ENCODE measurements at regions not wholly inside any gene's neighbourhood (a gene's known extent, or its start where the extent isn't known, plus 50 kb on each side); places are given as distances from the start of the nearest gene placed in this dataset.

DNA sequence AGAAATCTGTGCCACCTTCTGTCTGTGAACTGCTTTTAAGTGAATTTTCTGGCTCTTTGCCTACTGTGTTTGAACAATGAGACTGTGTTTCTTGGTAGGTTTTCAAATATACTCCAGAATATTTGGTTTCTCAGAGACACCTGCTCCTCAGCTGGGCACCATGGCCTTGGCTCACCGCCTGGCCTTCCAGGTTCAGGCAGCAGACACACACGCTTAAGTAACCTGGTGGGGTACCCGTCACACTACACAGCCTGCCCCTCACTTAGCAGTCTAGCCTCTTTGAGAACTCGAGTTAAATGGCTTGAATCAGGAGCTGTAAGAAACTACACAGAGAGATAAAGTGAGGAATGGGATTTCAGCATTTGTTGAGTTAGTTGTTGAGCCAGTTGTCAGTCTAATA is 530.5 kb downstream of the MTRR start:
- DNase-seq, result no peak

DNA sequence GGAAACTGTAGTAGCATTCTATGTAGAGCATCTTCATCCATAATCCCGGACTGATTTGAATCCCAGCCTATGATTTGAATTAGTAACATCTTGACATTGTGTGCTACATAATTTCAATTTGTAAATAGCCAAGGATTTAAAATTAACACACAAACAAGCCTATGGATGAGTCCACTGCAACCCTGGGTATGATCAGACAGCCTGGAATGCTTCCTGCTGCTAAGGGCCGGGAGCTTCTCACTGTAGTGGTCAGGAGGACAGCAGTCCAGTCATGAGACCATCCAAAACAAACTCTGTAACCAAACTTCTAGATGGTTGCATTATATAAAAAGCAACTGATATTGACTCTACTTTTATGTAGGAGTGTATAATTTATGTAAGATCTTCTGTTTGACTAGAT is 539.3 kb downstream of the MTRR start:
- DNase-seq, result no peak

DNA sequence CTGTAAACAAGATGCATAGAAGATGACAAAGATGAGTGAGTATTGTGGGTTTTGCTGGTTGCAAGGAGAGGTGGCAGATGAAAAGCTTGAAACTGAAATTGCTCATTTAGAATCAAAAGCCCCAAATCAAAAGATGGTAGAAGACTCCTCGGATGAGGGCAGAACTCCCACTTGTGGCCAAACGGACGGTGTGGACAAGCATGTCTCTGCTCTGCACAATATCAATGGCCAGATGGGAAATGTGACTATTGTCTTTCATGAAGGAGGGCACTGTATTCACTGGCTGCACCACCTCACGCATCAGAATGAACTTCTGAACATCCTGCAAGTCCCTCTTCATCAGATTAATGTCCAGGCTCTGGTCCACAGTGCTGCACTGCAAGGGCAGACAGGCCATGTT is 541.7 kb downstream of the MTRR start:
- DNase-seq, result no peak

DNA sequence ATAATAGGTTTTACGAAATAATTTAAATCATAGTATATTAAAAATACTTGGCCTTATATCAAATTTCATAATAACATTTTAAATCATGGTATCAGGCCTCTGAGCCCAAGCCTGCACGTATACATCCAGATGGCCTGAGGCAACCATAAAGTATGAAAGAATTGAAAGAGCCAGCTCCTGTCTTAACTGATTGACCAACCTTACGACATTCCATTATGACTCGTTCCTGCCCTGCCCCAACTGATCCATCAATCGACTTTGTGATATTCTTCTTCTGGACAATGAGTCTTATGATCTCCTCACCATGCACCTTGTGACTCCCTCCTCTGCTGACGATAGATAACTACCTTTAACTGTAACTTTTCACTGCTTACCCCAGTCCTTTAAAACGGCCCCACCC is 545.0 kb downstream of the MTRR start:
- DNase-seq, result no peak

DNA sequence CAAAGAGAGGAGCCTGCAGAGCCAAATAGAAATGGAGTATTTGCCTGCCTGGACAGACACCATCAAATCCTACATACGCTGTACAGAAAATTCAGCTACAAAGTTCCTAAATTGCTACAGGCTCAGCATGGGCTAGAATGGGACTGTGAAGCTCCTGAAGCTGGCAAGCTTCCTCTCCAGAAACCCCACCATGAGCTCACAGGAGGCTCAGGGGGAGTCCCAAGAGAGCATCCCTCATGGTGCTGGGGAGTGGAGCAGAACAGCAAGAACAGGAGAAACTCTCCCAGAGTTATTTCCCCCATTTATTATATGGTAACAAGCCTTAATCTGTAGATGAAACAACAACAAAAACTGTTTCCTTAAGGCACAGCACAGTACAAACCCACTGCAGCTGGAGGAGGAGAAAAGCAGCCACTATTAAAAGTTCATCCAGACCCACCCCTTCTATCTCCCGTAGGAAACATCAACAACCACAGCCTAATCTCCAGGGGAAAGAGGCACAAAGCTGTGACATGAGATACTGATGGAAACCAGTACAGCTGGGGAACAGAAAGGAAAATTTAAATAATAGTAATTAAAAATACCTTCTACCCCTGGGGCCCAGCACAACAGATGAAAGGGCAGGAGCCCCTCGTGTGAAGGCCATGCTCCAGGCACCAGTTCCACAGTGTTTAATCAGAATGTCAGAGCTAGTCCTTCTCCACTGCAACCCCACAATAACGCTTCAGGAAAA is 548.5 kb downstream of the MTRR start:
- no peak for DNase-seq

DNA sequence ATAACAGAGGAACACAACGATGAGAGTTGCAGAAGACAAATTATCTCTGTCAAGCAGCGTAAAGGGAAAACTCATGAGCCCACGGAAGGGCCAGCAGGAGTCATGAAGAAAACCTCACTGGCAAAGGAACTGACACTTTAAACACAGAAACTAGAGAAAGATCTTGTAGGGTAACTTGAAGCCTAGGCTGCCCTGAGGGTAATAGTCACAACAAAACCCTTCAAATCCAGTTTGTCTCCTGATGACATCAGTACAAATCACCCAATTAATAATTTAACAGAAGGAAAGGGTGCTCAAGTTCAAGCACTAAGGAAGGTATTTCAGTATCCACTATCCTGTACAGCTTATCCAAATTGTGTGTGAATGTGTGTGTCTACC is 549.1 kb downstream of the MTRR start:
- no peak for DNase-seq

DNA sequence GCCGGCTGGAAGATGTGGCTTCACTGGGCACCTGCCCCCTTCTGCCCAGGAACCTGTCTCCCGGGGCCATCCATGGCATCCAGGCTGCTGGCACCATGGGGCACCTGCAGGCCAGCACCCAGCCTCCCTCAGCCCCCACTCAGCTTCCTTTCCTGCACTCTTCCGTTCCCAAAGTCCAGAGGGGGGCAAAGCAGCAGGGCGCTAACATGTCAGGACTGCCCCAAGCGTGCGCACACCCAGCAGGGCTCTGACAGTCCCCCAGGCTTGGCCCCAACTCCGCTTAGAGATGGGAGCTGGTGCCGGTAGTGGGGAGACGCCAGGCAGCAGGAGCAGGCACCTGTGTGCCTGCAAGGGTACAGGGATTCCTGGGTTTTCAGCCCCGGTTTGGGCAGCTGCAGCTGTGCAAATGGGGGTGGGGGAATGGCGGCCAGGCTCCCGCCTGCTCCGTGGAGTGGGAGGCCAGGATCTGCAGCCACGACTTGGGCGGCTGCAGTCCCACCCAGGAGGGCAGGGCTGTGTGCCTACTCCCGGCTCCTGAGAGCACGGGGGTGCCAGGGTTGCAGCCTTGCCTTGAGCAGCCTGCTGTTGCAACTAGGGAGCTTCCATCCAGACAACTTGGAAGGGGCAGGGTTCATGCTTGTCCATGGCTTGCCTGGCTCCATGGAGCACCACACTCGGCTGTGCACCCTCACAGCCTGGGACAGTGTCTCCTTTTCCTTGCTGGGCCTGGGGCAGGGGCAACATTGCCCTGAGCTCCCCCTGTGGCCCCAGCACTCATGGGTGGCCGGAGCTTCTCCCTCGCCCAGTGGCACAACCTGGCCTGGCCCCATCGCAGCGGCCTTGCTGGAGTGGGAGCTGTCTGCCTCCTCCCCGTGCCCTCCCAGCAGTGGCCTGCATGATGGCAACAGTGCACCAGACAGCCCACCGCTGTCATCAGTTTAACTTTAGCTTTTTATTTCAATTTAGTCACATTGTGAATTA is 561.1 kb downstream of the MTRR start:
- no peak for DNase-seq

DNA sequence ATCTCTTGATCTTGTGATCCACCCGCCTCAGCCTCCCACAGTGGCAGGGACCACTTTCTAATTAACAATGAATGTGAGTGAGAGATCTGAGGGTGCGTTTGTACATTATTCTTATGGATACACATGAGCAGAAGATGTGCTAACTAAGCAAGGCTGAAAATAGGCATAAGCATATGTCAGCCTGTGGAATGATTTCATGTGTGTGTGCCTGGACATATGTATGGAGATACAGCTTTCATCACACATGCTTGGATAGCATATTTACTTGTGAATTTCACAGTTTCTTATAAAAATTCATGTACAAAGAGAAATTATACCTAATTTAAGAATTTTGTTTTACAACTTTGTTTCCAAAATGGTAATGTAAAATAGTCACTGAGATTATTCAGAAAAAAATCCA is 565.6 kb downstream of the MTRR start:
- DNase-seq, result no peak

DNA sequence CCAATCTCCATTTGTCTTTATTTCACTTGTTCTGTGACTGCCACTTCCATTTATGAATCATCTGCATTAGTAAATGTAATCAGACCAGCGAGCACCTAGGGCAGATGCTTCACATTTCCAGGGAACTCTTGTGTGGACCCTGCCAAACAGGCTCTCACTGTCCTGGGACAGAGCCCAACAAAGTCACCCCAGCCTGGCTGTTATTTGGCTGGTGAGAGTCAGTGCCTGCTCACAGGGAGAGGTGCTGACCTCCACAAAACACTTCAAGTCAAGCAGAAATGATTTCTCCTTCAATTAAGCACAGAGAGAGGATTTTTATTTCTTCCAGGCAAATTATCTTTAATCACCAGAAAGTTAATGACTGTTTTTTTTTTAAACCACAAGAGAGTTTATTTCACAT is 568.0 kb downstream of the MTRR start:
- DNase-seq, result no peak

DNA sequence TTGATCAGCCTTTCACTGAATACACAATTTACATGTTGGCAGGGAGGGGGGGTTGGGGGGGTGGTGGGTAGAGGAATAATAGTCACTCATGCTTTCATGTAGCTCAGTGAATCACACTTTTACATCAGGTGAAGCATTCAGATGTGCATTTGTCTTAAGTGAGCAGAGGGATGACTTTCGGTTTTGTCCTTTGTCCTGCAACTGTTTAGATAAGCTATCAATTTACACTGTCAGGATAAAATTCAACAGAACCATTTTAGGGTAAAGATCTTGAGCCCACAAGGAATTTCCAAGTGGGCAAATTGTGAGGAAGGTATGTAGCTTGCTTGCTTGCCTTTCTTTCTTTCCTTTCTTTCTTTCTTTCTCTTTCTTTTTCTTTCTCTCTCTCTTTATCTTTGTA is 576.2 kb downstream of the MTRR start:
- DNase-seq, result no peak

DNA sequence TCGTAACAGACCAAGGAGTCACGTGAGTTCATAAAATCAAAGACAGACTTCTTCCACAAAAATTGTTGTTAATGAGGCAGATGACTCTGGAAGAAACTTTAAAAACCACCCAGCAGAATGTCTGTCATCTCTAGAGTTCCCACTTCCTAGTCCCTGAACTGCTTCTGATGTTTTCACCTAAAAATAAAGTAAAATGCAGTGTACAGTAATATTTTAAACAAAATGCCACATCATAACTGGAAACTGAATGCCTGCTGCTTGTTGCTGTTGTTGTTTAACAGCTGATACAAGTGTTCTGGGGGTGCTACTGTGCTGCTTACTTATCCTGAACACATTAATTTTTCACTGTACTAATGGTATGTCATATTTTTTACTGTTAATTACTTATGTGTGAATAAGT is 577.2 kb downstream of the MTRR start:
- no peak for DNase-seq

DNA sequence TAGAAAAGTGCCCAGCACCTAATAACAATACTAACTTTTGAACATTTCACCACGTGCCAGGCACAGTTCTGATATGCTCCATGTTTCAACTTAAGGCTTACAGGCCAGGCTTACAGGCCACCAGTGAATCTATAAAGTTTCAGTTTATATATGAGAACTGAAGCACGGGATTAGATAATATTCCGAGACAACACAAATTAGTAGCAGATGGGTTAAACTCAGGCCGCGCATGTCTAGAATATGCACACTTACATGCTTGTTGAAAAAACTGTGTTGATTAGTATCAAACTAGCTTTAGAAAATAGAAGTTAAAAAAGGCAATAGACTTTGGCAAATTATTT is 587.9 kb downstream of the MTRR start:
- no peak for DNase-seq

DNA sequence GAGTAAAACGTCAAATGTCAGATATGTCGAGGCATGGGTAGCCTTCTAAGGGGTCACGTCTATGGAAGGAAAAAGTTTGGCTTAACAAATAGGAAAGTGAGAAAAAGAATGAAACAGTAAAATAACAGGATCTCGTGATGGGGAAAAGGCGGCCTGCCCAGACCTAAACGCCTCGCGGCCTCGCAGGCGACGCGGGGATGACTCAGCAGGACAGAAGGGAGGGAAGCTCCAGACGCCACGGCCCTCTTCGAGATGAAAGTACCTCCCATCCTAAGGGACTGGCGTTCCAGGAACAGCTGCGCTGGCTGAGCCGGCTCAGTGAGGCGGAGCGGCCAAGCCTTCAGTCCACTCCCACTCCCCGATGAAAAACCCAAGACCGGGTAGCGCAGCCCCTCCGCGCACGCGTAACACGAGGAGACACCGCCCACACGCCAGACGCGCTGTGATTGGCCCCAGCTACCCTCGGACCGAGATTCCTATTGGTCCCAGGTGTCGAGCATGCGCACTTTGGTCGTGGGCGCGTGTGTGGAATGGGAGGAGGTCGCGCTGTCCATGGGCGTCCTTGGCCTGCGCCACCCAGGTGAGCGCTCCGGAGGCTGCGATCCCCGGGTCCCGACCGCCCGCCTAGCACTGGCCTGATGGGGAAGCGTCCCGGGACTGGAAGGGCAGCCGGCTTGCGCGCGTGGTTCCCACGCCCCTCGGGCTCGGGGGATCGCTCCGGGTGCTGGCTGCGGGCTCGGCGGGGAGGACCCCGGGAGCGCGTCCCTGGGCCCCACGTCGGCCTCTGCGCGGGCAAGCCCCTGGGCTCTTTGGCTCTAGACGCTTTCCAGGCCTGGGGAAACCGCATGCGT is 588.5 kb downstream of the MTRR start:
- peak; percentile 72 for DNase-seq

DNA sequence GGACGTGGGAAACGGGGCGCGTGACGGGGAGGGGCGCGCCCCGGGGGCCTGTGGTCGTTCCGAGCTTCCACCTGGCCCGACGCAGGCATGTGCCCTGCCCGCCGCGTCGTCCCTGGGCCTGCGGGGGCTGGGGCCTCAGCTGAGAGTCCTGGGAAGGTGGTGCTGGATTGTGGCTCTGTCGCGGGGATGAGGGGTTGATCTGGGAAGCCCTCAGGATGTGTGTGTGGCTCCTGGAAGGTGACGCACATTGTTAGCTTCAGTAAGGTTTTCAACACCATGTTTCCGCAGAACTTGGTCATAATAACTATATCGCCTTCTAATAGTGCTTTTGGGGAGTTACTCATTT is 589.1 kb downstream of the MTRR start:
- DNase-seq, result no peak

DNA sequence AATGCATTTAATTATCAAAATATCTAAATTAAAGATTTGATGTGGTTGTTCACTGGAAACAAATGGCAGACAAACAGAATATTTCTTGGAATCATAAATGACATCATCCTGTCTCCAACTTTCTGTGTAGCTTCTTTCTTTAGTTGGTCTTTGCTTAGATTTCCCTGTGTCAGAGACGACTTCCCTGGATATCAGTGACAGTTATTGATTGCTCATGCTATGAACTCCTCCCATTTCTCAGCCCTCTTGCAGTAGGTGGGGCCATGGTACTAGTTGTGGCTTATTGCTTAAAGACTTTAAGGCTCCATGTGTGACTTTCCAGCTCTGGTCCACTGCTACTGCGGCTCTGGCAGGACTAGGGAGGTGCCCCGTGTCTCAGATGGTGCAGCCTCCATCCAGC is 592.6 kb downstream of the MTRR start:
- no peak for DNase-seq

DNA sequence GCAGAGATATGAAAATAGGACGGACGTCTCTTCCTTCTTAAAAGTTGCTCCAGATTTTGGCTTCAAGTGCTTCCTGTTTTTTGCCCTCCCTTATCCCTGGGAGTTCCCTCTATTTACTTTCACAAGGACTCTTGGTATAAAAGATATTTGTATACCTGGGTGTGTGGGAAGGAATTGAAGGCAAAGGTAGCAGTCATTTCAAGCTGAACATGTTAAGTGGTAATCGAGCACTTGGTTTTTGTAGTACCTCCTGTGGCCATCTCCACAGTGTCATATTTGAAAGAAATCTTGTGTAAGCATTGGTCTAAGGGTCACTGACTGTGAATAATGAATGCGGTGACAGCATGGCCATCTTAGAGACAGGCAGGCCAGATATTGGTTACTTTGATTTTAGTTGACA is 593.6 kb downstream of the MTRR start:
- DNase-seq, result no peak

DNA sequence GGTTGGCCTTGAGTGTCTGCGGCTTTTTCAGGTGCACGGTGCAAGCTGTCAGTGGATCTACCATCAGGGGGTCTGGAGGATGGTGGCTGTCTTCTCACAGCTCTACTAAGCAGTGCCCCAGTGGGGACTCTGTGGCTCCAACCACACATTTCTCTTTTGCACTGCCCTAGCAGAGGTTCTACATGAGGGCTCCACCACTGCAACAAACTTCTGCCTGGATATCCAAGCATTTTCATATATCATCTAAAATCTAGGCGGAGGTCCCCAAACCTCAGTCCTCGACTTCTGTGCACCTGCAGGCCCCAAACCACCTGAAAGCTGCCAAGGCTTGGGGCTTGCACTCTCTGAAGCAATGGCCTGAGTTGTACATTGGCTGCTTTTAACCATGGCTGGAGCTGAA is 601.5 kb downstream of the MTRR start:
- DNase-seq, result no peak

DNA sequence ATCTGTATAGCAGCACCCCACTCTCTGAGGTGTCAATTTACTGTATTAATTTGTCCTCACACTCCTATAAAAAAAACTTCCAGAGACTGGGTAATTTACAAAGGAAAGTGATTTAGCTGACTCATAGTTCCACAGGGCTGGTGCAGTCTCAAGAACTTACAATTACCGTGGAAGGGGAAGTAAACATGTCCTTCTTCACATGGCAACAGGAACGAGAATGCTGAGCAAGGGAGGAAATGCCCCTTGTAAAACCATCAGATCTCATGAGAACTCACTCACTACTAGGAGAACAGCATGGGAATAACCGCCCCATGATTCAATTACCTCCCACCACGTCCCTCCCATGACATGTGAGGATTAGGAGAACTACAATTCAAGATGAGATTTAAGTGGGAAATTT is 602.6 kb downstream of the MTRR start:
- DNase-seq, result no peak

DNA sequence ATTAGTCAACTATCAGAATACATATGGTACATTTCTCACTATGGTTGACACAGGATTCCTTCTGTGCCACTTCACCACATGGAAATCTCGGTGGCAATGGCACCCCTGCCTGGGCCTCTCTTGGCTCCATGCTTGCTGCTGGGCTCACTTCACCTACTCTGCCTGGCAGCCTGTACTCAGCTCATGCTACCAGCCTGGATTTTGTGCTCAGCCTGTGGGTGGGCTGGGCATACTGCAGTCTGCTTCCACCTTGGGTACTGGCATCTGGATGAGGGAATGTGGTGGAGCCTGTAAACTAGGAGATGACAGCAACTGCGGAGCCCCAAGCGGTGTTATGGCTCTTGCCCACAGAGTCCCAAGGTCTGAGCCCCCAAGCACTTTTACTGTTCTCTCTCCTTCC is 604.1 kb downstream of the MTRR start:
- no peak for DNase-seq

DNA sequence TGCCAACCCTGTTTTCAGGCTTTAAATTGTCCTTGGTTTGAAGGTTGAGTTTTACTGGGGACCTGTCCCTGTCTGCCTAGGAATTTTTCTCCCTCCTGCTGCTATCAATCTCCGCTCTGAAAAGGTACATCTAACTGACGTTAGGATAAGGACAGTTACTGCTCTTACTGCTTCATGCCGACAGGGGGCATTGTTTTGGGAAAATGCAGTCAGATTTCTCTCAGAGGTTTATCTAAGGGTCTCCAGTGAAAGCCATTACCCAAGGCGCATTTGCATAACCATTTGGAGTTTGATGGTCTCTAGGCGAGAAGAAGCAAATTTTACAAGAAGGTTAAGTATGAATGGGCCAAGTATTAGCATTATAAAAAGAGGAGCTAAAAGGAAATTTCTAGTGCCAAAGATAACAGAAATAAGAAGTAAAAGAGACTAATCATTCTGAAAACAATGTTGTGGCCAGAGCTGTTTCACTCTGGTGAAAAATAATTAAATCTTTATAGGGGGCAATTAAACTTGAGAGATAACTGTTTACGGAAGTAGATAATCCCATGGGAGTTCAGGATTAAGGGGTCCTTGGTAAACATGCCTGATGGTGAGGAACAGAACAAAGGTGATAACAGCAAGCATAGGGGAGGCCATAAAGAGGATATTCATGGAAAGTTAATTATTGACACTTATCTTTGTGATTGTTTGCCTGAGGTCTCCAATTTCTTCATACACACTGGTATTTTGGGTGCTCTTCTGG is 605.0 kb downstream of the MTRR start:
- DNase-seq, result no peak

DNA sequence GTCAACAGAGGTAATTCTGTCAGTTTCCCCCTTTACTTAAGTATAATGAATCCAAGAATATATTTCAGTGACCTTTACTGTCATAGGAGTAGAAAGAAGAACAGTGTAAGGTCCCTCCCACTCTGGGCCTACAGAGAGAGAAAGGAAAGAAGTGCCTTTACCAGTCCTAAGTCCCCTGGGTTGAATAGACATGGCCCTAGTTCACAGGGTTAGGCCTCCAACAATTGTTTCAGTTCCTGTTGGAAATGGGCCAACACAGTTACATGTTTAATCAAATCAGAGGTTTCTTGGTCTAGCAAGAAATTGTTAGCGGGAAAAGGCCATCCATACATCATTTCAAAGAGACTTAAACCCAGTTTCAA is 605.6 kb downstream of the MTRR start:
- no peak for DNase-seq

DNA sequence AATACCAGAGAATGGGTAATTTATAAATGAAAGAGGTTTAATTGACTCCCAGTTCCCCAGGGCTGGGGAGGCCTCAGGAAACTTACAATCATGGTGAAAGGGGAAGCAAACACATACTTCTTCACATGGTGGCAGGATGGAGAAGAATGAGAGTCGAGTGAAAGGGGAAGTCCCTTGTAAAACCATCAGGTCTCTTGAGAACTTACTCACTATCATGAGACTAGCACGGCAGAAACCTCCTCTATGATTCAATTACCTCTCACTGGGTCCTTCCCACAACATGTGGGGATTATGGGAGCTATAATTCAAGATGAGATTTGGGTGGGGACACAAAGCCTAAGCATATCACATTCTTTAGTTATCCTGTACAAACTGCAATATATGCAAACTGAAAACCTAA is 609.4 kb downstream of the MTRR start:
- DNase-seq, result no peak

DNA sequence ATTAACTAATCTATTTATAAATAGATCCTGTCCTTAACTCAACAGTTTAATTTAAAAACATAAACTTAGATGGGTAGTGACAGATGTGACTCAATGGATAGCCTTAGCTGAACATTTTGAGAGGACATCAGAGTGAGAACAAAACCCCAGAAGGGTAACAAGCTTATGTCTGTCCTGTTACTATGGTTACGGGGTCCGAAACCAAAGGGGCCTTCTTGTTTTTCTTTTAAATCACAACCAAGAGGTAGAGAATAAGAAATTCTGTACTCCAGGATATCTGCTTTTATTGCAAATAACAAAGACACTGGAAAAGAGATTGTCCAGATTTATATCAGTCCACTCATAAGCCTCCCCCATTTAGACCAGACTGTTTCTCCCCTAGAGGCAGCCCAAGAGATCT is 612.1 kb downstream of the MTRR start:
- no peak for DNase-seq
